COLO668 (cell line): ENCODE measurements at regions not wholly inside any gene's neighbourhood (a gene's known extent, or its start where the extent isn't known, plus 50 kb on each side); places are given as distances from the start of the nearest gene placed in this dataset.

Experiments
- DNase-seq: peaks from one replicate; lab custom pipeline; 2025; ENCODE audit not compliant: unreplicated experiment; lab: John Stamatoyannopoulos, UW

- no peak for DNase-seq
Observed at GRCh38 chr2:70354264-70354949, 52.5 kb upstream of the FAM136A start.
